Mucosa of descending colon (tissue), 3 donors: ENCODE measurements at regions not wholly inside any gene's neighbourhood (a gene's known extent, or its start where the extent isn't known, plus 50 kb on each side); places are given as distances from the start of the nearest gene placed in this dataset.

Source experiments
- ATAC-seq: fragments of 200-7000 bp; cut with Tn5 transposase; one replicate; pipeline ENCODE4 v1.9.1; 2020; ENCODE audit warnings: mild to moderate bottlenecking, moderate library complexity
- DNase-seq, 3 donors: peaks; one replicate each; pipeline ENCODE4 v3.0.0-alpha.2; 2020
- H3K36me3 ChIP-seq: fragments of 200-600 bp; one replicate; pipeline ENCODE4 v1.8.0; 2021; ENCODE audit warnings: low read depth, mild to moderate bottlenecking
- H3K4me1 ChIP-seq: fragments of 200-600 bp; one replicate; pipeline ENCODE4 v1.8.0; 2021; ENCODE audit warnings: low read depth, mild to moderate bottlenecking
- H3K4me3 ChIP-seq: fragments of 200-600 bp; one replicate; pipeline ENCODE4 v1.8.0; 2021; ENCODE audit warnings: mild to moderate bottlenecking
- H3K9me3 ChIP-seq: fragments of 200-600 bp; one replicate; pipeline ENCODE4 v1.8.0; 2021; ENCODE audit warnings: mild to moderate bottlenecking
- CTCF ChIP-seq: fragments of 200-600 bp; IDR thresholded peaks from one replicate; pipeline ENCODE4 v1.8.0; 2022; ENCODE audit warnings: antibody characterized with exemption, mild to moderate bottlenecking
- intact Hi-C, 2 donors: fragments of 100-400 bp; cut with DNase I in 1 of 2; cut with micrococcal nuclease in 1 of 2; formaldehyde crosslinking; loops; one replicate each; pipeline versions ENCODE4 v1.11.0 to v1.11.1; 2022; cut with DNase I, micrococcal nuclease
- donor health status: DM: no; HTN: no; CAD: no; lungs with moderate emphysema.
- donor health status: DM: no; HTN: no; CAD: no.
- donor health status: DM: no; HTN: yes; CAD: no.

- Histone ChIP-seq H3K4me3 (no peak overlapping the region), H3K9me3 (no peaks in the 10 kb centered on the region), H3K4me1 (peaks cover 21% of the 10 kb centered on the region), H3K36me3 (no peaks in the 10 kb centered on the region)
- intact Hi-C loops, result no loop called here
- TF ChIP-seq CTCF, result no peak
- ATAC-seq (peak; percentile 95), DNase-seq (peak; percentile 81 to 95 (median 87))
These were observed 147.8 kb upstream of the MAGI3 start for GRCh38 chr1:113242481-113242880.

- intact Hi-C loops, result no loop called here
- DNase-seq (no peak), ATAC-seq (no peak)
- no peak for TF ChIP-seq CTCF
- H3K4me3 ChIP-seq, result no peak overlapping the region
- H3K36me3 ChIP-seq, result no peaks in the 10 kb centered on the region
- no peaks in the 10 kb centered on the region for H3K9me3 ChIP-seq
- peaks cover 27% of the 10 kb centered on the region for H3K4me1 ChIP-seq
These were observed 146.8 kb upstream of the MAGI3 start for GRCh38 chr1:113243529-113243928.

DNA sequence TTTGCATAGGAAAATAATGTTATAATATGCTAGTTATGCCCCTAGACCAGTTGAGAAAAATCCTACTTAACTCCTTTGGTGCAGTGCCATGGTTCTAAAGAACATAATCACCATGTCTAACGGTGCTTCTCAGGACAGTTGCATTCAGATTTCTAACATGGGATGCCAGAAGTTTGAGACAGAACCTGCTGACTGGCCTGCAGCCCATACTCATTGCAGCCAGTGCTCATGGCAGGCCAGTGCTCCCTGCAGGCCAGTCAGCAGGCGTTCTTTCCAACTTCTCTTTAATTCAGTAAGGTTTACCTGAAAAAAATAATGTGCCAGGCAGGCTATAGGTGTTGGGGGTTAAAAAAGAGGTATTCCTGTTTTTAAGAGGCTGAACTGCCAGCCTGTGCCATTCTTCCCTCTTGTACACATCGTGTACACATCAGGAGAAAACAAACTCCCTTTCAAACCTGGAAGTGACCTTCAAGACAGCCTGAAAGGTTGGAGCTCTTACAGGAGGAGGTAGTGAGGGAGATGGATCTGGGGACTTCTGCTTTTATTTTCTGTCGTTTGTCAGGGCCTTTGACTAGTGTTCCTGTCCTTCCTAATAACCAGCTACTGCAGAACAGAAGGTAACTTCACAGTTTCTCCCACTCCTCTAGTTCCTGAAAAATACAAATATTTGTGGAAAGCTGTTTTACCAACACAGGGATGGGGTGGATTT, 146.0 kb upstream of the MAGI3 start:
- intact Hi-C loops, result no loop called here
- Histone ChIP-seq H3K36me3 (no peaks in the 10 kb centered on the region), H3K9me3 (no peaks in the 10 kb centered on the region), H3K4me1 (peaks cover 27% of the 10 kb centered on the region), H3K4me3 (no peak overlapping the region)
- ATAC-seq (no peak), DNase-seq (no peak)
- TF ChIP-seq CTCF, result no peak

GRCh38 chr1:113245252-113245651, 145.1 kb upstream of the MAGI3 start:
- Histone ChIP-seq H3K36me3 (no peaks in the 10 kb centered on the region), H3K9me3 (no peaks in the 10 kb centered on the region), H3K4me1 (peaks cover 27% of the 10 kb centered on the region), H3K4me3 (no peak overlapping the region)
- DNase-seq (no peak), ATAC-seq (no peak)
- intact Hi-C loops, result no loop called here
- no peak for TF ChIP-seq CTCF

- Histone ChIP-seq H3K4me3 (no peak overlapping the region), H3K4me1 (peaks cover 24% of the 10 kb centered on the region), H3K9me3 (no peaks in the 10 kb centered on the region), H3K36me3 (no peaks in the 10 kb centered on the region)
- no peak for TF ChIP-seq CTCF
- no peak for ATAC-seq
- intact Hi-C loops, result no loop called here
- DNase-seq, result no peak
These were observed 143.4 kb upstream of the MAGI3 start for GRCh38 chr1:113246929-113247328.

GRCh38 chr1:113247355-113247754, 143.0 kb upstream of the MAGI3 start:
- DNase-seq (peak in 1 of 3 donors; percentile 58), ATAC-seq (peak; percentile 51)
- H3K4me3 ChIP-seq, result no peak overlapping the region
- H3K36me3 ChIP-seq, result no peaks in the 10 kb centered on the region
- no peak for TF ChIP-seq CTCF
- no peaks in the 10 kb centered on the region for H3K9me3 ChIP-seq
- intact Hi-C loops, result no loop called here
- H3K4me1 ChIP-seq, result peaks cover 27% of the 10 kb centered on the region
